Upper lobe of left lung (tissue), 4 donors: ENCODE measurements at regions not wholly inside any gene's neighbourhood (a gene's known extent, or its start where the extent isn't known, plus 50 kb on each side); places are given as distances from the start of the nearest gene placed in this dataset.

Experiments
- CTCF ChIP-seq, 6 experiments: fragments of 450-650 bp in 4 of 6; fragments of 200-600 bp in 2 of 6; sonication (generic) in 2 of 6; IDR thresholded peaks; one replicate each; pipeline ENCODE4 v1.5.1; 2016 to 2019; ENCODE audit warnings: antibody characterized with exemption in 6 of 6
- EP300 ChIP-seq, 4 donors: sonication (generic); formaldehyde crosslinking; IDR thresholded peaks; one replicate each; pipeline ENCODE4 v1.5.1; 2017; ENCODE audit warnings: antibody characterized with exemption in 4 of 4, control low read depth in 2 of 4

GRCh38 chr17:53278466-53278865 is 544.3 kb upstream of the KIF2B start:
- no peak for TF ChIP-seq EP300 (IDR thresholded peaks at IDR 0.05)
- no peak for TF ChIP-seq CTCF (IDR thresholded peaks at IDR 0.05)
